ENCODE measurements at regions not wholly inside any gene's neighbourhood (a gene's known extent, or its start where the extent isn't known, plus 50 kb on each side); places are given as distances from the start of the nearest gene placed in this dataset.

- H3K9me2 ChIP-seq (ENCODE audit: low read depth, low read length) = no peaks in the 10 kb centered on the region
- H3K9me3 ChIP-seq (ENCODE audit: low read length) = no peaks in the 10 kb centered on the region
- H3K9ac ChIP-seq (ENCODE audit: low read length) = no peak overlapping the region
- H3K27me3 ChIP-seq (ENCODE audit: insufficient read depth, low read length) = no peaks in the 10 kb centered on the region
- H3K4me1 ChIP-seq (ENCODE audit: insufficient read depth, low read length, severe bottlenecking) = no peaks in the 10 kb centered on the region
- H3K27ac ChIP-seq (ENCODE audit: low read depth, low read length, poor library complexity, severe bottlenecking) = no peak overlapping the region
- no peaks in the 10 kb centered on the region for H3F3A ChIP-seq (ENCODE audit: insufficient read depth, low read length)
- no peak overlapping the region for H3K4me2 ChIP-seq (ENCODE audit: low read length)
- H3K36me3 ChIP-seq (ENCODE audit: insufficient read depth, low read length) = no peaks in the 10 kb centered on the region
- TF ChIP-seq EZH2 (IDR thresholded peaks at IDR 0.05; ENCODE audit: borderline replicate concordance, low read length) = no peak
- no peak for TF ChIP-seq CTCF (IDR thresholded peaks at IDR 0.05; ENCODE audit: low read length)
- H3K4me3 ChIP-seq (ENCODE audit: low read depth, low read length, poor library complexity, severe bottlenecking) = no peak overlapping the region
- H4K20me1 ChIP-seq (ENCODE audit: insufficient read depth, low read length) = no peaks in the 10 kb centered on the region
- H3K79me2 ChIP-seq (ENCODE audit: insufficient read depth, low read length) = no peaks in the 10 kb centered on the region
- H2AFZ ChIP-seq (ENCODE audit: low read length) = no peak overlapping the region
Observed at GRCh38 chr5:106521701-106522100, 1149.0 kb downstream of the EFNA5 start.

GRCh38 chr5:106510321-106510720, 1160.4 kb downstream of the EFNA5 start:
- H3K9me3 ChIP-seq (ENCODE audit: low read length) = no peaks in the 10 kb centered on the region
- no peak overlapping the region for H3K4me3 ChIP-seq (ENCODE audit: low read depth, low read length, poor library complexity, severe bottlenecking)
- no peaks in the 10 kb centered on the region for H3K27me3 ChIP-seq (ENCODE audit: insufficient read depth, low read length)
- no peak overlapping the region for H2AFZ ChIP-seq (ENCODE audit: low read length)
- no peak for TF ChIP-seq CTCF (IDR thresholded peaks at IDR 0.05; ENCODE audit: low read length)
- no peak for TF ChIP-seq EZH2 (IDR thresholded peaks at IDR 0.05; ENCODE audit: borderline replicate concordance, low read length)
- no peaks in the 10 kb centered on the region for H3K79me2 ChIP-seq (ENCODE audit: insufficient read depth, low read length)
- H3K27ac ChIP-seq (ENCODE audit: low read depth, low read length, poor library complexity, severe bottlenecking) = no peak overlapping the region
- no peaks in the 10 kb centered on the region for H3K9me2 ChIP-seq (ENCODE audit: low read depth, low read length)
- H4K20me1 ChIP-seq (ENCODE audit: insufficient read depth, low read length) = no peaks in the 10 kb centered on the region
- H3K9ac ChIP-seq (ENCODE audit: low read length) = no peak overlapping the region
- no peaks in the 10 kb centered on the region for H3K36me3 ChIP-seq (ENCODE audit: insufficient read depth, low read length)
- no peaks in the 10 kb centered on the region for H3K4me1 ChIP-seq (ENCODE audit: insufficient read depth, low read length, severe bottlenecking)
- no peaks in the 10 kb centered on the region for H3F3A ChIP-seq (ENCODE audit: insufficient read depth, low read length)
- H3K4me2 ChIP-seq (ENCODE audit: low read length) = no peak overlapping the region

- Histone ChIP-seq H3K27ac (ENCODE audit: low read depth, low read length, poor library complexity, severe bottlenecking) (no peak overlapping the region), H3K27me3 (ENCODE audit: insufficient read depth, low read length) (no peaks in the 10 kb centered on the region), H3K4me2 (ENCODE audit: low read length) (no peak overlapping the region), H3K4me1 (ENCODE audit: insufficient read depth, low read length, severe bottlenecking) (no peaks in the 10 kb centered on the region), H3F3A (ENCODE audit: insufficient read depth, low read length) (no peaks in the 10 kb centered on the region), H3K4me3 (ENCODE audit: low read depth, low read length, poor library complexity, severe bottlenecking) (no peak overlapping the region), H3K79me2 (ENCODE audit: insufficient read depth, low read length) (no peaks in the 10 kb centered on the region), H3K36me3 (ENCODE audit: insufficient read depth, low read length) (no peaks in the 10 kb centered on the region), H4K20me1 (ENCODE audit: insufficient read depth, low read length) (no peaks in the 10 kb centered on the region), H2AFZ (ENCODE audit: low read length) (no peak overlapping the region), H3K9ac (ENCODE audit: low read length) (no peak overlapping the region), H3K9me3 (ENCODE audit: low read length) (no peaks in the 10 kb centered on the region), H3K9me2 (ENCODE audit: low read depth, low read length) (no peaks in the 10 kb centered on the region)
- TF ChIP-seq CTCF (IDR thresholded peaks at IDR 0.05; ENCODE audit: low read length) = no peak
- TF ChIP-seq EZH2 (IDR thresholded peaks at IDR 0.05; ENCODE audit: borderline replicate concordance, low read length) = no peak
Observed at GRCh38 chr5:106508894-106509293, 1161.8 kb downstream of the EFNA5 start.
